ENCODE measurements at regions not wholly inside any gene's neighbourhood (a gene's known extent, or its start where the extent isn't known, plus 50 kb on each side); places are given as distances from the start of the nearest gene placed in this dataset.

GRCh38 chr10:57716884-57717283 is 550.8 kb downstream of the IPMK start:
- no peak for FAIRE-seq
- POLR2A ChIA-PET, result no interaction called here
- BruUV-seq (replicated peaks), result no TSS peak
- no peak overlapping the region for H3K4me3 ChIP-seq
- H3K9ac ChIP-seq (ENCODE audit: control insufficient read depth, insufficient read depth, low read length), result no peak overlapping the region
- SMC1A ChIA-PET (ENCODE audit: uncharacterized antibody, unreplicated experiment), result no interaction called here
- H3K4me1 ChIP-seq (ENCODE audit: control insufficient read depth, insufficient read depth, low read length), result no peaks in the 10 kb centered on the region
- H3K27ac ChIP-seq (ENCODE audit: control insufficient read depth, insufficient read depth), result no peak overlapping the region
- no peaks in the 10 kb centered on the region for H3K9me3 ChIP-seq (replicated peaks; ENCODE audit: control insufficient read depth, insufficient read depth, low read length)
- intact Hi-C loops (cut with micrococcal nuclease; ENCODE audit: unreplicated experiment), result no loop called here
- WGBS (ENCODE audit: insufficient coverage, insufficient replicate concordance, low lambda C conversion rate, missing lambda C conversion rate), result 33% methylated on average over 2 of the region's 2 CpGs
- TF ChIP-seq, protein P1, sequence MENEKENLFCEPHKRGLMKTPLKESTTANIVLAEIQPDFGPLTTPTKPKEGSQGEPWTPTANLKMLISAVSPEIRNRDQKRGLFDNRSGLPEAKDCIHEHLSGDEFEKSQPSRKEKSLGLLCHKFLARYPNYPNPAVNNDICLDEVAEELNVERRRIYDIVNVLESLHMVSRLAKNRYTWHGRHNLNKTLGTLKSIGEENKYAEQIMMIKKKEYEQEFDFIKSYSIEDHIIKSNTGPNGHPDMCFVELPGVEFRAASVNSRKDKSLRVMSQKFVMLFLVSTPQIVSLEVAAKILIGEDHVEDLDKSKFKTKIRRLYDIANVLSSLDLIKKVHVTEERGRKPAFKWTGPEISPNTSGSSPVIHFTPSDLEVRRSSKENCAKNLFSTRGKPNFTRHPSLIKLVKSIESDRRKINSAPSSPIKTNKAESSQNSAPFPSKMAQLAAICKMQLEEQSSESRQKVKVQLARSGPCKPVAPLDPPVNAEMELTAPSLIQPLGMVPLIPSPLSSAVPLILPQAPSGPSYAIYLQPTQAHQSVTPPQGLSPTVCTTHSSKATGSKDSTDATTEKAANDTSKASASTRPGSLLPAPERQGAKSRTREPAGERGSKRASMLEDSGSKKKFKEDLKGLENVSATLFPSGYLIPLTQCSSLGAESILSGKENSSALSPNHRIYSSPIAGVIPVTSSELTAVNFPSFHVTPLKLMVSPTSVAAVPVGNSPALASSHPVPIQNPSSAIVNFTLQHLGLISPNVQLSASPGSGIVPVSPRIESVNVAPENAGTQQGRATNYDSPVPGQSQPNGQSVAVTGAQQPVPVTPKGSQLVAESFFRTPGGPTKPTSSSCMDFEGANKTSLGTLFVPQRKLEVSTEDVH (IDR thresholded peaks at IDR 0.05; ENCODE audit: low read depth, partially characterized antibody), result no peak
- no peak for TF ChIP-seq MAX (IDR thresholded peaks at IDR 0.05; ENCODE audit: low read depth, low read length)
- TF ChIP-seq SPI1 (IDR thresholded peaks at IDR 0.05; ENCODE audit: borderline replicate concordance, insufficient read depth, low read depth, low read length), result no peak
- no peak for TF ChIP-seq MTA3 (IDR thresholded peaks at IDR 0.05; ENCODE audit: borderline replicate concordance, low read length)
- TF ChIP-seq BHLHE40 (IDR thresholded peaks at IDR 0.05; ENCODE audit: borderline replicate concordance in 1 of 2, low read depth in 2 of 2, low read length in 1 of 2), result no peak
- TF ChIP-seq HDGF (IDR thresholded peaks at IDR 0.05), result no peak
- TF ChIP-seq KLF5 (IDR thresholded peaks at IDR 0.05; ENCODE audit: partially characterized antibody), result no peak
- TF ChIP-seq, protein P2, sequence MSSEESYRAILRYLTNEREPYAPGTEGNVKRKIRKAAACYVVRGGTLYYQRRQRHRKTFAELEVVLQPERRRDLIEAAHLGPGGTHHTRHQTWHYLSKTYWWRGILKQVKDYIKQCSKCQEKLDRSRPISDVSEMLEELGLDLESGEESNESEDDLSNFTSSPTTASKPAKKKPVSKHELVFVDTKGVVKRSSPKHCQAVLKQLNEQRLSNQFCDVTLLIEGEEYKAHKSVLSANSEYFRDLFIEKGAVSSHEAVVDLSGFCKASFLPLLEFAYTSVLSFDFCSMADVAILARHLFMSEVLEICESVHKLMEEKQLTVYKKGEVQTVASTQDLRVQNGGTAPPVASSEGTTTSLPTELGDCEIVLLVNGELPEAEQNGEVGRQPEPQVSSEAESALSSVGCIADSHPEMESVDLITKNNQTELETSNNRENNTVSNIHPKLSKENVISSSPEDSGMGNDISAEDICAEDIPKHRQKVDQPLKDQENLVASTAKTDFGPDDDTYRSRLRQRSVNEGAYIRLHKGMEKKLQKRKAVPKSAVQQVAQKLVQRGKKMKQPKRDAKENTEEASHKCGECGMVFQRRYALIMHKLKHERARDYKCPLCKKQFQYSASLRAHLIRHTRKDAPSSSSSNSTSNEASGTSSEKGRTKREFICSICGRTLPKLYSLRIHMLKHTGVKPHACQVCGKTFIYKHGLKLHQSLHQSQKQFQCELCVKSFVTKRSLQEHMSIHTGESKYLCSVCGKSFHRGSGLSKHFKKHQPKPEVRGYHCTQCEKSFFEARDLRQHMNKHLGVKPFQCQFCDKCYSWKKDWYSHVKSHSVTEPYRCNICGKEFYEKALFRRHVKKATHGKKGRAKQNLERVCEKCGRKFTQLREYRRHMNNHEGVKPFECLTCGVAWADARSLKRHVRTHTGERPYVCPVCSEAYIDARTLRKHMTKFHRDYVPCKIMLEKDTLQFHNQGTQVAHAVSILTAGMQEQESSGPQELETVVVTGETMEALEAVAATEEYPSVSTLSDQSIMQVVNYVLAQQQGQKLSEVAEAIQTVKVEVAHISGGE (CRISPR knock-in tag; IDR thresholded peaks at IDR 0.05), result no peak
- TF ChIP-seq PAX5 (IDR thresholded peaks at IDR 0.05; ENCODE audit: borderline replicate concordance, low read depth, low read length), result no peak
- TF ChIP-seq CEBPB (IDR thresholded peaks at IDR 0.05; ENCODE audit: borderline replicate concordance in 1 of 2, low read depth in 2 of 2, low read length in 2 of 2), result no peak
- no peak for TF ChIP-seq TARDBP (IDR thresholded peaks at IDR 0.05; ENCODE audit: borderline replicate concordance)
- TF ChIP-seq CTCF (IDR thresholded peaks at IDR 0.05 in 2 of 3, conservative IDR thresholded peaks at IDR 0.05 in 1 of 3; ENCODE audit: control insufficient read depth in 2 of 3, extremely low read depth in 1 of 3, insufficient read depth in 1 of 3, low read depth in 3 of 3, low read length in 3 of 3), result no peak; a peak in 1 of 6 replicates
- TF ChIP-seq RB1 (IDR thresholded peaks at IDR 0.05; ENCODE audit: borderline replicate concordance), result no peak
- no peak for ATAC-seq
- no peaks in the 10 kb centered on the region for H3K36me3 ChIP-seq (ENCODE audit: control insufficient read depth in 2 of 2, insufficient read depth in 2 of 2, low read length in 1 of 2)
- H2AFZ ChIP-seq (ENCODE audit: control insufficient read depth, low read depth, low read length), result no peak overlapping the region
- in situ Hi-C loops (cut with MboI), result loop anchor here (25.0 kb wide), 1 partner anchor 105 kb away; no protein-coding TSS in a partner anchor
- no peaks in the 10 kb centered on the region for H4K20me1 ChIP-seq (ENCODE audit: control insufficient read depth, insufficient read depth)
- H3K79me2 ChIP-seq (ENCODE audit: control insufficient read depth, insufficient read depth, low read length), result no peaks in the 10 kb centered on the region
- no peak for DNase-seq (ENCODE audit: low read depth, low spot score)
- RAD21 ChIA-PET (ENCODE audit: unreplicated experiment), result no interaction called here
- CTCF ChIA-PET, result no interaction called here
- no peak overlapping the region for H3K4me2 ChIP-seq (ENCODE audit: control insufficient read depth, insufficient read depth)
- H3K27me3 ChIP-seq (replicated peaks in 1 of 2; ENCODE audit: control insufficient read depth in 2 of 2, insufficient read depth in 2 of 2, low read length in 1 of 2), result no peaks in the 10 kb centered on the region

Data from GM12878 (cell line).